K562 (cell line): ENCODE measurements at regions not wholly inside any gene's neighbourhood (a gene's known extent, or its start where the extent isn't known, plus 50 kb on each side); places are given as distances from the start of the nearest gene placed in this dataset.
"Not testable (repeated sequence)": the region's sequence is repeated elsewhere in the genome, so short reads cannot be mapped to it uniquely, and the experiment has no call there.

Experiments used
- ATAC-seq: fragments of 200-7000 bp; cut with Tn5 transposase; 3 replicates; pipeline ENCODE4 v1.9.1; 2020; ENCODE audit warnings: moderate library complexity
- BruUV-seq: library from RNA; stranded (reverse); fragments of 400-500 nt; replicated peaks from 2 replicates; lab custom pipeline; 2021; lab: Mats Ljungman, UMichigan
- CTCF ChIA-PET: fragments of 300-600 bp; formaldehyde crosslinking; extraction: SDS; loops from one replicate; lab custom pipeline; 2021; ENCODE audit warnings: low intra/inter-chr PET ratio; lab: Yijun Ruan, JAX
- POLR2A ChIA-PET: fragments of 300-600, 350-650 bp; sonication (Branson Sonifier 250); formaldehyde crosslinking; extraction: SDS; loops from one replicate; lab custom pipeline; 2021; ENCODE audit warnings: antibody characterized with exemption, inconsistent platforms; lab: Yijun Ruan, JAX
- DNase-seq, 4 experiments: peaks; one replicate each; pipeline versions ENCODE4 v3.0.0 to v3.0.0-alpha.2; 2011 to 2018; ENCODE audit warnings: low spot score in 3 of 4, mixed read lengths in 3 of 4; ENCODE audit errors: extremely low read depth in 1 of 4
- FAIRE-seq: peaks from 2 replicates; lab custom pipeline; 2011; peaks lifted over from hg19 to GRCh38; lab: Jason Lieb, UNC
- H2AFZ ChIP-seq: 2 replicates; pipeline ENCODE4 v1.6.0; 2011; ENCODE audit warnings: low read depth, low read length, control low read depth, inconsistent platforms
- H3K27ac ChIP-seq: fragments of 200-600 bp; 3 replicates; pipeline ENCODE4 v1.8.0; 2011; ENCODE audit warnings: low read depth, mild to moderate bottlenecking, control low read depth, inconsistent platforms, low read length, moderate library complexity, mixed read lengths; ENCODE audit errors: extremely low read depth
- H3K27me3 ChIP-seq, 2 experiments: fragments of 300-600 bp in 1 of 2; 2 replicates in 1 of 2; 3 replicates in 1 of 2; pipeline versions ENCODE4 v1.6.0 to v1.8.0; 2011; ENCODE audit warnings: inconsistent platforms in 2 of 2, low read length in 2 of 2, mild to moderate bottlenecking in 1 of 2, mixed read lengths in 1 of 2, moderate library complexity in 1 of 2; ENCODE audit not compliant: control insufficient read depth in 2 of 2, insufficient read depth in 2 of 2
- H3K36me3 ChIP-seq: fragments of 300-600 bp; 3 replicates; pipeline ENCODE4 v1.8.0; 2011; ENCODE audit warnings: mild to moderate bottlenecking, low read length, inconsistent platforms; ENCODE audit not compliant: control insufficient read depth, insufficient read depth
- H3K4me1 ChIP-seq, 2 experiments: fragments of 200-600 bp in 1 of 2; replicated peaks in 1 of 2; 2 replicates in 1 of 2; 3 replicates in 1 of 2; pipeline versions ENCODE4 v1.5.1 to v1.8.0; 2011; ENCODE audit warnings: inconsistent platforms in 2 of 2, low read length in 2 of 2, mild to moderate bottlenecking in 1 of 2, mixed read lengths in 1 of 2, moderate library complexity in 1 of 2; ENCODE audit not compliant: control insufficient read depth in 2 of 2, insufficient read depth in 2 of 2
- H3K4me2 ChIP-seq: 2 replicates; pipeline ENCODE4 v1.6.1; 2011; ENCODE audit warnings: low read length, control low read depth, inconsistent platforms, mixed read lengths; ENCODE audit not compliant: insufficient read depth
- H3K4me3 ChIP-seq: fragments of 200-600 bp; sonication (generic), shearing (Covaris generic); 2 replicates; pipeline ENCODE4 v1.5.1; 2016; ENCODE audit warnings: control low read depth, inconsistent platforms
- H3K79me2 ChIP-seq: fragments of 200-600 bp; 3 replicates; pipeline ENCODE4 v1.8.0; 2011; ENCODE audit warnings: low read length, inconsistent platforms; ENCODE audit not compliant: control insufficient read depth, insufficient read depth
- H3K9ac ChIP-seq, 2 experiments: 2 replicates each; pipeline versions ENCODE4 v1.6.0 to v1.6.1; 2011; ENCODE audit warnings: low read depth in 2 of 2, low read length in 2 of 2, control low read depth in 1 of 2, inconsistent platforms in 1 of 2, mild to moderate bottlenecking in 1 of 2, mixed read lengths in 1 of 2; ENCODE audit not compliant: insufficient read depth in 1 of 2
- H3K9me1 ChIP-seq: one replicate; pipeline ENCODE4 v1.6.0; 2011; ENCODE audit warnings: inconsistent platforms, mild to moderate bottlenecking, low read length, moderate library complexity; ENCODE audit not compliant: control insufficient read depth, insufficient read depth
- H3K9me3 ChIP-seq: replicated peaks from 2 replicates; pipeline ENCODE4 v1.5.1; 2011; ENCODE audit warnings: low read depth, low read length, inconsistent platforms; ENCODE audit not compliant: control insufficient read depth, insufficient read depth
- H4K20me1 ChIP-seq: replicated peaks from 2 replicates; pipeline ENCODE4 v1.6.1; 2011; ENCODE audit warnings: low read length, inconsistent platforms, mixed read lengths; ENCODE audit not compliant: control insufficient read depth, insufficient read depth
- BRD4 ChIP-seq: fragments of 200-600 bp; sonication (generic); IDR thresholded peaks from 2 replicates; pipeline ENCODE4 v1.6.1; 2017; ENCODE audit warnings: inconsistent platforms
- CBFB ChIP-seq: sonication (generic); formaldehyde crosslinking; IDR thresholded peaks from 2 replicates; pipeline ENCODE4 v1.4.0; 2020; ENCODE audit warnings: mild to moderate bottlenecking, missing genetic modification reagents
- COPS2 ChIP-seq: fragments of 450-650 bp; conservative IDR thresholded peaks from 2 replicates; pipeline ENCODE4 v1.6.1; 2016; ENCODE audit warnings: mild to moderate bottlenecking, moderate library complexity
- DMBX1 ChIP-seq: fragments of 250-450 bp; sonication (Bioruptor Pico); IDR thresholded peaks from 2 replicates; pipeline ENCODE4 v1.8.0; 2022; ENCODE audit warnings: inconsistent platforms, mild to moderate bottlenecking, moderate library complexity, borderline replicate concordance
- KAT2B ChIP-seq: IDR thresholded peaks from one replicate; pipeline ENCODE4 v1.6.1; 2012; ENCODE audit warnings: low read depth, mild to moderate bottlenecking, control low read depth, inconsistent platforms, low read length, moderate library complexity
- KDM2B ChIP-seq: fragments of 250-450 bp; sonication (Bioruptor Pico); IDR thresholded peaks from 2 replicates; pipeline ENCODE4 v1.8.0; 2021; ENCODE audit warnings: mild to moderate bottlenecking, moderate library complexity
- MAFK ChIP-seq: IDR thresholded peaks from 2 replicates; pipeline ENCODE4 v1.6.1; 2011; ENCODE audit warnings: low read length, improper control_type of control experiment
- MECOM ChIP-seq: fragments of 250-450 bp; sonication (Bioruptor Pico); IDR thresholded peaks from 2 replicates; pipeline ENCODE4 v1.8.0; 2022; ENCODE audit warnings: inconsistent platforms
- TEAD2 ChIP-seq: fragments of 450-650 bp; IDR thresholded peaks from 2 replicates; pipeline ENCODE4 v1.6.1; 2016; ENCODE audit warnings: missing genetic modification characterization, control low read depth, missing compliant biosample characterization
- whole genome bisulfite sequencing: fragments of 100-300 bp; shearing (Covaris generic); methylation state at CpG from one replicate; pipeline ENCODE4 v1.1.6; 2016; ENCODE audit warnings: low coverage, mixed read lengths; ENCODE audit not compliant: insufficient coverage; ENCODE audit errors: missing lambda C conversion rate; 5-methylcytosine and 5-hydroxymethylcytosine counted together
- in situ Hi-C: fragments of 300-500 bp; cut with MboI; formaldehyde crosslinking; loops from 4 replicates; pipeline ENCODE4 v1.15.0; 2018; ENCODE audit warnings: inconsistent platforms, mixed read lengths
- intact Hi-C: fragments of 100-400 bp; cut with micrococcal nuclease; formaldehyde crosslinking; loops from 2 replicates; pipeline ENCODE4 v1.14.2; 2022
- TF ChIP-seq, protein P1 (sequence below): fragments of 250-450 bp; sonication (Bioruptor Pico); IDR thresholded peaks from 2 replicates; pipeline ENCODE4 v1.8.0; 2021; ENCODE audit warnings: moderate library complexity, mild to moderate bottlenecking, inconsistent platforms
- TF ChIP-seq, protein P2 (sequence below): fragments of 450-650 bp; IDR thresholded peaks from 2 replicates; pipeline ENCODE4 v1.6.1; 2016; ENCODE audit warnings: missing biosample characterization, missing genetic modification characterization
- TF ChIP-seq, protein P3 (sequence below): sonication (generic); formaldehyde crosslinking; IDR thresholded peaks from 2 replicates; pipeline ENCODE4 v1.9.0; 2022; ENCODE audit warnings: mild to moderate bottlenecking, missing genetic modification reagents
- TF ChIP-seq, protein P4 (sequence below): sonication (generic); formaldehyde crosslinking; IDR thresholded peaks from 2 replicates; pipeline ENCODE4 v1.8.0; 2022; ENCODE audit warnings: missing genetic modification reagents, mild to moderate bottlenecking, moderate library complexity, borderline replicate concordance

DNA sequence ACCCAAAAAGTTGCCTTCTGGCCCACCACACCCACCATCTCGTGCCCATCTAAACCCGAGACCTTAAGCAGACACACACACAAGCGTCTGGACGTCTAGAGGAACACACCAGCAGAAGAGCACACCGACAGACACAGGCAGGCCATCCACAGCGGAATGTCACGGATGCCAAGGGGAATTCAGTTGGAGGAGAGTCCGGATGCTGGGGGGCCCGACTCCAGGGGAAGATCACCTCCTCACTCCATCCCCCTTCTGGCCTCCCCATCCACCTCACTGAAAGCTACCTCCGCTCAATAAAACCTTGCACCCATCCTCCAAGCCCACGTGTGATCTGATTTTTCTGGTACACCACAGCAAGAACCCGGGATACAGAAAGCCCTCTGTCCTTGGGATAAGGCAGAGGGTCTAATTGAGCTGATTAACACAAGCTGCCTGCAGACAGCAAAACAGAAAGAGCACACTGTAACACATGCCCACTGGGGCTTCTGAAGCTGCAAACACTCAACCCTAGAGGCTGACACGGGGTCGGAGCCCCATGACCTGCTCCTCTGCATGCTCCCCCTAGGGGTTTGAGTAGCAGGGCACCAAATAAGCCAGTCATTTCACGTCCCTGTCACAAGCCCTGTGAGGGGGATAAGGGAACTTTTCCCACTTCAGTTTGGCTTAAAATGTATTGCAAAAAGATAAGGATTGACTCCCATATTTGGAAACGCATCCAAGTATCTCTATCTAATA, 339.6 kb upstream of the PCDH10 start:
- Histone ChIP-seq H3K27me3 (no peaks in the 10 kb centered on the region), H3K9me1 (no peaks in the 10 kb centered on the region), H3K4me1 (no peaks in the 10 kb centered on the region), H4K20me1 (no peaks in the 10 kb centered on the region), H3K4me3 (no peak overlapping the region), H3K4me2 (no peak overlapping the region), H3K9ac (no peak overlapping the region), H3K79me2 (no peaks in the 10 kb centered on the region), H3K36me3 (no peaks in the 10 kb centered on the region), H3K9me3 (no peaks in the 10 kb centered on the region; the same call in 1 of the 2 replicates), H2AFZ (no peak overlapping the region), H3K27ac (no peak overlapping the region)
- FAIRE-seq: no peak
- WGBS: 0% methylated on average over 16 of the region's 16 CpGs
- DNase-seq: no peak
- POLR2A ChIA-PET: no interaction called here
- ATAC-seq: no peak
- TF ChIP-seq, protein P1, sequence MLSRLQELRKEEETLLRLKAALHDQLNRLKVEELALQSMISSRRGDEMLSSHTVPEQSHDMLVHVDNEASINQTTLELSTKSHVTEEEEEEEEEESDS (CRISPR knock-in tag): no peak
- TF ChIP-seq DMBX1 (CRISPR knock-in tag) (no peak), MAFK (no peak), KDM2B (CRISPR knock-in tag) (no peak), CBFB (CRISPR knock-in tag) (no peak), MECOM (CRISPR knock-in tag) (no peak), KAT2B (no peak), TEAD2 (no peak), COPS2 (no peak), BRD4 (no peak)
- TF ChIP-seq, protein P2, sequence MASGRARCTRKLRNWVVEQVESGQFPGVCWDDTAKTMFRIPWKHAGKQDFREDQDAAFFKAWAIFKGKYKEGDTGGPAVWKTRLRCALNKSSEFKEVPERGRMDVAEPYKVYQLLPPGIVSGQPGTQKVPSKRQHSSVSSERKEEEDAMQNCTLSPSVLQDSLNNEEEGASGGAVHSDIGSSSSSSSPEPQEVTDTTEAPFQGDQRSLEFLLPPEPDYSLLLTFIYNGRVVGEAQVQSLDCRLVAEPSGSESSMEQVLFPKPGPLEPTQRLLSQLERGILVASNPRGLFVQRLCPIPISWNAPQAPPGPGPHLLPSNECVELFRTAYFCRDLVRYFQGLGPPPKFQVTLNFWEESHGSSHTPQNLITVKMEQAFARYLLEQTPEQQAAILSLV (tag): no peak
- TF ChIP-seq, protein P3, sequence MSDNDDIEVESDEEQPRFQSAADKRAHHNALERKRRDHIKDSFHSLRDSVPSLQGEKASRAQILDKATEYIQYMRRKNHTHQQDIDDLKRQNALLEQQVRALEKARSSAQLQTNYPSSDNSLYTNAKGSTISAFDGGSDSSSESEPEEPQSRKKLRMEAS (CRISPR knock-in tag): no peak
- TF ChIP-seq, protein P4, sequence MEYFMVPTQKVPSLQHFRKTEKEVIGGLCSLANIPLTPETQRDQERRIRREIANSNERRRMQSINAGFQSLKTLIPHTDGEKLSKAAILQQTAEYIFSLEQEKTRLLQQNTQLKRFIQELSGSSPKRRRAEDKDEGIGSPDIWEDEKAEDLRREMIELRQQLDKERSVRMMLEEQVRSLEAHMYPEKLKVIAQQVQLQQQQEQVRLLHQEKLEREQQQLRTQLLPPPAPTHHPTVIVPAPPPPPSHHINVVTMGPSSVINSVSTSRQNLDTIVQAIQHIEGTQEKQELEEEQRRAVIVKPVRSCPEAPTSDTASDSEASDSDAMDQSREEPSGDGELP (CRISPR knock-in tag): no peak
- BruUV-seq: no TSS peak
- CTCF ChIA-PET: no interaction called here
- intact Hi-C loops: no loop called here
- in situ Hi-C loops: no loop called here

DNA sequence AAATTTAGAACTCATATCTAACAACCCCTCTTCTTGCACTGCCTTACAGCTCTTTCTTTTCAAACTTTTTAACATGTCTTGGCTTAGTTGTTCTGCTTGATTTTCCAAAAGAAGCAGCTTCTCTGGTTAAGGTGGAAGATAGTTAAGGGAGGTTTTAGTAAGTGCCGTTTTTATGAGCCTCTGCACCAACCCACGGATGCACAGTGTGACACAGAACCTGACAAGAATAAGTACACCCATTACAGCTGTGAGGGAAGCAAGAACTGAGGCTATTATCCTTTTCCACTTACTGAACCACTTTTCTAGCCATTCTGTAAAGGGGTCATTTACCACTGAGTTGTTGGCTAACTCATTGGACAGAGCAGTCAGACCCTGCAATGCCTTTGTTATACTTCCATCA, 336.0 kb upstream of the PCDH10 start:
- H3K9me3 ChIP-seq, H3K27ac ChIP-seq, H3K4me2 ChIP-seq, H3K4me1 ChIP-seq, in situ Hi-C loops, BruUV-seq, H3K9me1 ChIP-seq, FAIRE-seq, H3K79me2 ChIP-seq, H3K4me3 ChIP-seq, H4K20me1 ChIP-seq, H3K27me3 ChIP-seq, CTCF ChIA-PET, DNase-seq, POLR2A ChIA-PET, intact Hi-C loops, H2AFZ ChIP-seq, H3K9ac ChIP-seq, ATAC-seq, H3K36me3 ChIP-seq: not testable (repeated sequence)
- 0% methylated on average over 2 of the region's 2 CpGs for WGBS
